H9 (cell line): ENCODE measurements at regions not wholly inside any gene's neighbourhood (a gene's known extent, or its start where the extent isn't known, plus 50 kb on each side); places are given as distances from the start of the nearest gene placed in this dataset.

Experiments used
- DNase-seq: peaks from one replicate; pipeline ENCODE4 v3.0.0-alpha.2; 2017
- H2AFZ ChIP-seq: one replicate; pipeline ENCODE4 v1.6.1; 2013; ENCODE audit warnings: mild to moderate bottlenecking, low read length, control low read depth, moderate library complexity
- H2AK5ac ChIP-seq: 2 replicates; pipeline ENCODE4 v1.6.1; 2013; ENCODE audit warnings: low read length, control low read depth, mixed read lengths; ENCODE audit not compliant: insufficient read length
- H2BK120ac ChIP-seq: one replicate; pipeline ENCODE4 v1.6.1; 2013; ENCODE audit warnings: low read depth, mild to moderate bottlenecking, low read length, control low read depth, inconsistent platforms; ENCODE audit not compliant: poor library complexity, severe bottlenecking
- H2BK12ac ChIP-seq: 2 replicates; pipeline ENCODE4 v1.6.1; 2013; ENCODE audit warnings: low read length, control low read depth, mixed read lengths, low read depth; ENCODE audit not compliant: insufficient read length
- H2BK15ac ChIP-seq: 2 replicates; pipeline ENCODE4 v1.6.1; 2013; ENCODE audit warnings: low read depth, low read length, control low read depth
- H2BK20ac ChIP-seq: one replicate; pipeline ENCODE4 v1.6.1; 2013; ENCODE audit warnings: low read depth, mild to moderate bottlenecking, low read length, control low read depth, inconsistent platforms; ENCODE audit not compliant: poor library complexity, severe bottlenecking
- H2BK5ac ChIP-seq: 2 replicates; pipeline ENCODE4 v1.6.1; 2013; ENCODE audit warnings: low read length, control low read depth, mixed read lengths; ENCODE audit not compliant: insufficient read length
- H3K14ac ChIP-seq: 2 replicates; pipeline ENCODE4 v1.6.1; 2013; ENCODE audit warnings: low read length, control low read depth; ENCODE audit not compliant: insufficient read depth
- H3K18ac ChIP-seq: 2 replicates; pipeline ENCODE4 v1.6.1; 2013; ENCODE audit warnings: low read depth, mild to moderate bottlenecking, mixed read lengths, low read length, control low read depth; ENCODE audit not compliant: insufficient read length
- H3K23ac ChIP-seq: 2 replicates; pipeline ENCODE4 v1.6.1; 2013; ENCODE audit warnings: low read length, control low read depth, mixed read lengths, low read depth; ENCODE audit not compliant: insufficient read length
- H3K23me2 ChIP-seq: 2 replicates; pipeline ENCODE4 v1.6.1; 2013; ENCODE audit warnings: low read depth, mild to moderate bottlenecking, mixed read lengths, low read length, control low read depth; ENCODE audit not compliant: insufficient read length, poor library complexity, severe bottlenecking
- H3K27ac ChIP-seq: 2 replicates; pipeline ENCODE4 v1.5.1; 2013; ENCODE audit warnings: low read length, control low read depth, mixed read lengths, low read depth; ENCODE audit not compliant: insufficient read length
- H3K27me3 ChIP-seq: 2 replicates; pipeline ENCODE4 v1.6.1; 2013; ENCODE audit warnings: low read length, control low read depth, inconsistent platforms; ENCODE audit not compliant: insufficient read depth
- H3K4ac ChIP-seq: 2 replicates; pipeline ENCODE4 v1.6.1; 2013; ENCODE audit warnings: low read depth, mild to moderate bottlenecking, control low read depth, inconsistent platforms, low read length, moderate library complexity
- H3K4me1 ChIP-seq: 2 replicates; pipeline ENCODE4 v1.6.1; 2013; ENCODE audit warnings: low read length, control low read depth, inconsistent platforms; ENCODE audit not compliant: insufficient read depth
- H3K4me2 ChIP-seq: 2 replicates; pipeline ENCODE4 v1.6.1; 2013; ENCODE audit warnings: low read length, control low read depth, mixed read lengths; ENCODE audit not compliant: insufficient read length, insufficient read depth
- H3K56ac ChIP-seq: 2 replicates; pipeline ENCODE4 v1.6.1; 2013; ENCODE audit warnings: low read depth, mild to moderate bottlenecking, mixed read lengths, low read length, control low read depth; ENCODE audit not compliant: insufficient read length
- H3K79me1 ChIP-seq: 2 replicates; pipeline ENCODE4 v1.6.1; 2013; ENCODE audit warnings: low read depth, mild to moderate bottlenecking, moderate library complexity, low read length, control low read depth, inconsistent platforms; ENCODE audit not compliant: insufficient read depth, poor library complexity, severe bottlenecking
- H3K79me2 ChIP-seq: 2 replicates; pipeline ENCODE4 v1.6.1; 2013; ENCODE audit warnings: low read length, control low read depth, inconsistent platforms; ENCODE audit not compliant: insufficient read depth
- H3K9ac ChIP-seq: 2 replicates; pipeline ENCODE4 v1.6.1; 2013; ENCODE audit warnings: low read length, control low read depth, mixed read lengths; ENCODE audit not compliant: insufficient read length; ENCODE audit errors: extremely low read depth
- H3K9me3 ChIP-seq: one replicate; pipeline ENCODE4 v1.6.1; 2013; ENCODE audit warnings: low read depth, low read length, inconsistent platforms; ENCODE audit not compliant: control insufficient read depth
- H3T11ph ChIP-seq: one replicate; pipeline ENCODE4 v1.6.1; 2013; ENCODE audit warnings: mild to moderate bottlenecking, low read length, control low read depth, inconsistent platforms
- H4K20me1 ChIP-seq: one replicate; pipeline ENCODE4 v1.6.1; 2013; ENCODE audit not compliant: control insufficient read depth, insufficient read length, insufficient read depth
- H4K5ac ChIP-seq: 2 replicates; pipeline ENCODE4 v1.6.1; 2013; ENCODE audit warnings: low read depth, mild to moderate bottlenecking, mixed read lengths, low read length, control low read depth; ENCODE audit not compliant: insufficient read length
- H4K8ac ChIP-seq: replicated peaks from 2 replicates; pipeline ENCODE4 v1.6.1; 2013; ENCODE audit warnings: low read length, control low read depth, mixed read lengths, low read depth; ENCODE audit not compliant: insufficient read length
- H4K91ac ChIP-seq: 2 replicates; pipeline ENCODE4 v1.6.1; 2013; ENCODE audit warnings: low read depth, mild to moderate bottlenecking, moderate library complexity, mixed read lengths, low read length, control low read depth; ENCODE audit not compliant: insufficient read length
- H3K27ac Mint-ChIP-seq, 3 experiments: 2 replicates in 2 of 3; 3 replicates in 1 of 3; pipeline ENCODE4 v1.8.0; 2020 to 2021; ENCODE audit warnings: mixed read lengths in 3 of 3, mild to moderate bottlenecking in 1 of 3, moderate library complexity in 1 of 3
- H3K27me3 Mint-ChIP-seq: 2 replicates; pipeline ENCODE4 v1.8.0; 2021; ENCODE audit warnings: low read depth, mild to moderate bottlenecking, moderate library complexity, mixed read lengths
- H3K36me3 Mint-ChIP-seq, 3 experiments: 2 replicates in 2 of 3; 3 replicates in 1 of 3; pipeline ENCODE4 v1.8.0; 2020 to 2021; ENCODE audit warnings: low read depth in 3 of 3, mixed read lengths in 3 of 3; ENCODE audit not compliant: insufficient read depth in 1 of 3
- H3K4me1 Mint-ChIP-seq, 2 experiments: 2 replicates each; pipeline ENCODE4 v1.8.0; 2020; ENCODE audit warnings: mixed read lengths in 2 of 2
- H3K4me3 Mint-ChIP-seq, 2 experiments: 2 replicates in 1 of 2; 3 replicates in 1 of 2; pipeline ENCODE4 v1.8.0; 2020 to 2021; ENCODE audit warnings: mild to moderate bottlenecking in 2 of 2, mixed read lengths in 2 of 2, moderate library complexity in 1 of 2
- H3K9me3 Mint-ChIP-seq, 2 experiments: 2 replicates in 1 of 2; 3 replicates in 1 of 2; pipeline ENCODE4 v1.8.0; 2020; ENCODE audit warnings: mild to moderate bottlenecking in 2 of 2, mixed read lengths in 2 of 2, moderate library complexity in 1 of 2
- WGBS: extraction: QIAGEN DNeasy Blood & Tissue Kit; methylation state at CpG from one replicate; pipeline ENCODE4 v1.1.7; 2013; ENCODE audit warnings: missing lambda C conversion rate, low lambda C conversion rate, mixed read lengths; ENCODE audit not compliant: insufficient read length; ENCODE audit errors: extremely low coverage; 5-methylcytosine and 5-hydroxymethylcytosine counted together
- TF ChIP-seq, protein P1 (sequence below): fragments of 200-600 bp; sonication (generic); conservative IDR thresholded peaks from 3 replicates; pipeline ENCODE4 v1.8.0; 2021; ENCODE audit warnings: antibody characterized with exemption, mild to moderate bottlenecking

DNA sequence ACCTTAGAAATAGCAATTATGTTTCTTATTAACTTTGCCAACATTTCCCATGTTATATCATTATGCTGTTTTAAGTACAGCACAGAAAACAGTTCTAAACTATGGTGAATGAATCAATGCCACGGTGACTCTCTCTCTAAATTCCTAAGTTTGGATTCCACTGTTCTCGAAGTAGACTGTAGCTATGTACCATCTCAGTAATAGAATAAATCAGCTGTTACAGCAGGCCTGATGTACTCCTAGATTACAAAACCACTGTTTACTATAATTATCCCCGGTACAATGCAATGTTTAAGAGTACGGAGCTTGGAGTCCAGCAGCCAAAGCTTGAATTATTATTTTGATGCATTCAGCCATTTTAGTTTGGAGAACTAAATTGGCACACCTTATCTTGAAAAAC is 476.3 kb upstream of the SLITRK1 start:
- Histone ChIP-seq H3K56ac (no peak overlapping the region), H3K27ac (no peak overlapping the region), H3T11ph (no peak overlapping the region), H3K23me2 (no peaks in the 10 kb centered on the region), H4K91ac (no peak overlapping the region), H3K4me1 (no peaks in the 10 kb centered on the region; the same call in 1 of the 2 replicates), H3K4ac (no peak overlapping the region), H4K20me1 (no peaks in the 10 kb centered on the region), H3K79me2 (no peaks in the 10 kb centered on the region), H4K8ac (no peak overlapping the region), H2BK5ac (no peak overlapping the region), H3K9me3 (no peaks in the 10 kb centered on the region), H2BK20ac (no peak overlapping the region), H3K27me3 (no peaks in the 10 kb centered on the region), H2AFZ (no peak overlapping the region), H2BK15ac (no peak overlapping the region), H2BK120ac (no peak overlapping the region), H3K18ac (no peak overlapping the region), H3K79me1 (no peaks in the 10 kb centered on the region), H4K5ac (no peak overlapping the region), H3K4me2 (no peak overlapping the region), H3K23ac (no peak overlapping the region), H3K14ac (no peak overlapping the region), H3K9ac (no peak overlapping the region), H2AK5ac (no peak overlapping the region), H2BK12ac (no peak overlapping the region)
- DNase-seq = no peak
- Mint-ChIP-seq H3K9me3 (no peaks in the 10 kb centered on the region), H3K27me3 (no peaks in the 10 kb centered on the region), H3K36me3 (no peaks in the 10 kb centered on the region), H3K4me3 (no peak overlapping the region), H3K27ac (no peak overlapping the region), H3K4me1 (peaks cover 4% of the 10 kb centered on the region in 2 experiments; a peak in 1 of 4 replicates)
- WGBS = no CpG with 5 or more reads among the region's 4 CpGs
- TF ChIP-seq, protein P1, sequence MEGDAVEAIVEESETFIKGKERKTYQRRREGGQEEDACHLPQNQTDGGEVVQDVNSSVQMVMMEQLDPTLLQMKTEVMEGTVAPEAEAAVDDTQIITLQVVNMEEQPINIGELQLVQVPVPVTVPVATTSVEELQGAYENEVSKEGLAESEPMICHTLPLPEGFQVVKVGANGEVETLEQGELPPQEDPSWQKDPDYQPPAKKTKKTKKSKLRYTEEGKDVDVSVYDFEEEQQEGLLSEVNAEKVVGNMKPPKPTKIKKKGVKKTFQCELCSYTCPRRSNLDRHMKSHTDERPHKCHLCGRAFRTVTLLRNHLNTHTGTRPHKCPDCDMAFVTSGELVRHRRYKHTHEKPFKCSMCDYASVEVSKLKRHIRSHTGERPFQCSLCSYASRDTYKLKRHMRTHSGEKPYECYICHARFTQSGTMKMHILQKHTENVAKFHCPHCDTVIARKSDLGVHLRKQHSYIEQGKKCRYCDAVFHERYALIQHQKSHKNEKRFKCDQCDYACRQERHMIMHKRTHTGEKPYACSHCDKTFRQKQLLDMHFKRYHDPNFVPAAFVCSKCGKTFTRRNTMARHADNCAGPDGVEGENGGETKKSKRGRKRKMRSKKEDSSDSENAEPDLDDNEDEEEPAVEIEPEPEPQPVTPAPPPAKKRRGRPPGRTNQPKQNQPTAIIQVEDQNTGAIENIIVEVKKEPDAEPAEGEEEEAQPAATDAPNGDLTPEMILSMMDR = no peak
